ENCODE measurements at regions not wholly inside any gene's neighbourhood (a gene's known extent, or its start where the extent isn't known, plus 50 kb on each side); places are given as distances from the start of the nearest gene placed in this dataset.

DNA sequence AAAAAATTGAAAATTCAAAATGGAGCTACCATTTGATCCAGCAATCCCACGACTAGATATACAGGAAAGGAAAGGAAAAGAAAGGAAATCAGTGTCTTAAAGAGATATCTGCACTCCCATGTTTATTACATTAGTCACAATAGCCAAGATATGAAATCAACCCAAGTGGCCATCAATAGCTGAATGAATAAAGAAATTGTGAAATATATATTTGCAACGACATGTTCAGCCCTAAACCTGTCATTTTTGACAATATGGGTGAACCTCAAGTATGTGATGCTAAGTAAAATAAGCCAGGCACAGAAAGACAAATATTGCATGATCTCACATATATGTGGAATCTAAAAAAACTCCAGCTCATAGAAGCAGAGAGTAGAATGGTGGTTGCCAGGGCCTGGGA lies 155.1 kb downstream of the ANXA5 start:
- TF ChIP-seq POLR2A (IDR thresholded peaks at IDR 0.05; ENCODE audit: insufficient read depth in 1 of 2, low read depth in 2 of 2, low read length in 2 of 2) (no peak), PHF20 (CRISPR knock-in tag; IDR thresholded peaks at IDR 0.05) (no peak), HMGA1 (CRISPR knock-in tag; conservative IDR thresholded peaks at IDR 0.05) (no peak), SUZ12 (IDR thresholded peaks at IDR 0.05; ENCODE audit: low read depth, low read length) (no peak)
- TF ChIP-seq, protein P1, sequence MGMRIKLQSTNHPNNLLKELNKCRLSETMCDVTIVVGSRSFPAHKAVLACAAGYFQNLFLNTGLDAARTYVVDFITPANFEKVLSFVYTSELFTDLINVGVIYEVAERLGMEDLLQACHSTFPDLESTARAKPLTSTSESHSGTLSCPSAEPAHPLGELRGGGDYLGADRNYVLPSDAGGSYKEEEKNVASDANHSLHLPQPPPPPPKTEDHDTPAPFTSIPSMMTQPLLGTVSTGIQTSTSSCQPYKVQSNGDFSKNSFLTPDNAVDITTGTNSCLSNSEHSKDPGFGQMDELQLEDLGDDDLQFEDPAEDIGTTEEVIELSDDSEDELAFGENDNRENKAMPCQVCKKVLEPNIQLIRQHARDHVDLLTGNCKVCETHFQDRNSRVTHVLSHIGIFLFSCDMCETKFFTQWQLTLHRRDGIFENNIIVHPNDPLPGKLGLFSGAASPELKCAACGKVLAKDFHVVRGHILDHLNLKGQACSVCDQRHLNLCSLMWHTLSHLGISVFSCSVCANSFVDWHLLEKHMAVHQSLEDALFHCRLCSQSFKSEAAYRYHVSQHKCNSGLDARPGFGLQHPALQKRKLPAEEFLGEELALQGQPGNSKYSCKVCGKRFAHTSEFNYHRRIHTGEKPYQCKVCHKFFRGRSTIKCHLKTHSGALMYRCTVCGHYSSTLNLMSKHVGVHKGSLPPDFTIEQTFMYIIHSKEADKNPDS (CRISPR knock-in tag; IDR thresholded peaks at IDR 0.05): no peak
